SJCRH30 (cell line): ENCODE measurements at regions not wholly inside any gene's neighbourhood (a gene's known extent, or its start where the extent isn't known, plus 50 kb on each side); places are given as distances from the start of the nearest gene placed in this dataset.

Experiments
- DNase-seq, 2 experiments: peaks; one replicate each; pipeline ENCODE4 v3.0.0-alpha.2; 2015 to 2020
- H3K27ac ChIP-seq: fragments of 250-450 bp; sonication (Bioruptor Pico); 2 replicates; pipeline ENCODE4 v1.5.1; 2020; ENCODE audit warnings: mild to moderate bottlenecking, moderate library complexity
- H3K27me3 ChIP-seq: fragments of 250-450 bp; sonication (Bioruptor Pico); 2 replicates; pipeline ENCODE4 v1.5.1; 2020; ENCODE audit warnings: mild to moderate bottlenecking, moderate library complexity
- H3K36me3 ChIP-seq: fragments of 250-450 bp; sonication (Bioruptor Pico); 2 replicates; pipeline ENCODE4 v1.5.1; 2020; ENCODE audit warnings: mild to moderate bottlenecking, moderate library complexity
- H3K4me1 ChIP-seq: fragments of 250-450 bp; sonication (Bioruptor Pico); 2 replicates; pipeline ENCODE4 v1.5.1; 2020; ENCODE audit warnings: mild to moderate bottlenecking, moderate library complexity
- H3K4me3 ChIP-seq: fragments of 250-450 bp; sonication (Bioruptor Pico); 2 replicates; pipeline ENCODE4 v1.5.1; 2020; ENCODE audit warnings: mild to moderate bottlenecking, moderate library complexity
- H3K9me3 ChIP-seq: fragments of 250-450 bp; sonication (Bioruptor Pico); replicated peaks from 2 replicates; pipeline ENCODE4 v1.5.1; 2020; ENCODE audit warnings: mild to moderate bottlenecking, moderate library complexity

DNA sequence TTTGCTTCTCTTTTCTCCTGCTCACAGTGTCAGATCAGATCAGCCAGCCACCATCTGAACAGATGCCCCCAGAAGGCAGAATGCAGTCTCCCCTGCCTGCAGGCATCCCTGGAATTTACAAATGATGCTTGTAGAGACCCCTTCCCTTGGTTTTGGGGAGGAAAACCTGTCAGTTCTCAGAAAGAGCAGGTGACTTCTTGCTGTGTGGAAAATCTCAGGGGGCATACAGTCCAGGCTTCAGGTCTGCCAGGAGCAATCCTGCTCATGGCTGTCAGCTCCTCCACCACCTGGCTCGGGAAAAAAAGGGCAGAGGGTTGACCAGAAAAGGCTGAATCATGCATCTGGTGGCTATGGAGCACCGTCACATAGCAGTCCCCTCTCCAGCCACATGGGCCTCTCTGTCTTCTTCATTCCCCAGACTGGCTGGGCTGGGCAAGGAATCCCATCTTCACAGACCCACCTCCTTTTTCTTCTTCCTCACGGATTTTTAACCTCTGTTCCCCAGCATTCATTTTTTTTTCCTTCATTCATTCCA lies 107.0 kb downstream of the KCNF1 start:
- Histone ChIP-seq H3K9me3 (no peaks in the 10 kb centered on the region), H3K27ac (no peak overlapping the region), H3K36me3 (no peaks in the 10 kb centered on the region), H3K4me1 (no peaks in the 10 kb centered on the region), H3K4me3 (no peak overlapping the region), H3K27me3 (no peaks in the 10 kb centered on the region)
- DNase-seq = no peak

DNA sequence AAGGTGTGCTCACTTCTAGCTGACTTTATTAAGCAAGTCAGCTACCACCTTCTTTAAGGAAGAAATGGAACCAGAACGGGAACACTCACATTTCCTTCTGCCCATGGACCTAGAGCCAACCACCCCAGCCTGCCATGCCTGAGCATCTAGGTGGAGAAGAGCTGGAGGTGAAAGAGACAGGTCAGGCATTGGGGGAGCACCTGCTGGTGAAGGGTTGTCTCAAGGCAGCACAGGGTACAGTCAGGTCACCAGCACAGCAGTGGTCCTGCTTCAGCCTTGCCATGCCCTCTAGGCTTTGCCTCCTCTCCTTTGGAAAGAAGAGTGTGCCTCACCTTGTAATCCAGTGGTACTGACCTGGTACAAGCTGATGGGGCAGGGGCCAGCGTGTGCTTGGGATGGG lies 107.9 kb downstream of the KCNF1 start:
- no peak for DNase-seq
- Histone ChIP-seq H3K4me1 (no peaks in the 10 kb centered on the region), H3K27me3 (no peaks in the 10 kb centered on the region), H3K36me3 (no peaks in the 10 kb centered on the region), H3K4me3 (no peak overlapping the region), H3K27ac (no peak overlapping the region), H3K9me3 (no peaks in the 10 kb centered on the region)

GRCh38 chr2:11022064-11022463 lies 110.3 kb downstream of the KCNF1 start:
- Histone ChIP-seq H3K27me3 (no peaks in the 10 kb centered on the region), H3K9me3 (no peaks in the 10 kb centered on the region), H3K4me1 (no peaks in the 10 kb centered on the region), H3K36me3 (no peaks in the 10 kb centered on the region), H3K4me3 (no peak overlapping the region), H3K27ac (no peak overlapping the region)
- DNase-seq = no peak

DNA sequence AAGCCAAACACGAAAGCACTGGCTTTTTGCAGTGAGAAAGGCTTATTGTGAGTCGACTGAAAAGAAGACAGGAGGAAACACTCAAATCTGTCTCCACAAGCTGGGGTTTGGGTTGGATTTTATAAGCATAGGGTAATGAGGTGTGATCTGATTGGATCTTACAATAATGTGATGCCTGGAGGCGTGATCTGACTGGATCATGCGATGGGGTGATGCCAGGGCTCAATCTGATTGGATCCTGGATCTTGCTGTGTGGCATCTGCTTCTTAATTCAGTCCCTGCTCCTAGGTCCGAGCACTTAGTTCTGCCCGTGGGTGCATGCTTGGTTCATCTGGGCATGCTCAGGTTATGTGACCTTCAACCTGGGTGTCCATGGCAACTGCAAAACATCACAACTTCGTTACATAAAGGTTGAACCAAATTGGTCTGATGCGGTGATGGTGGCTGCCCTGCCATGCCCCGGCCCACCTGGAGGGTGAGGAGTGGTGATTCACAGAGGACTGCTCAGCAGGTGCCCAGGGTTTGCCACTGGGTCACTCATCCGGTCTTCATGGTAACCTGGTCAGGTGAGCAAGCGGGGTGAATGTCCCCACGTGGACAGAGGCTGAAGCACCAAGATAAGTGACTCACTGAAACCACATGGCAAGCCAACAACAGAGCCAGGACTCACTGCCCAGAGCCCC lies 111.0 kb downstream of the KCNF1 start:
- DNase-seq = no peak
- Histone ChIP-seq H3K27me3 (no peaks in the 10 kb centered on the region), H3K9me3 (no peaks in the 10 kb centered on the region), H3K4me1 (no peaks in the 10 kb centered on the region), H3K4me3 (no peak overlapping the region), H3K36me3 (no peaks in the 10 kb centered on the region), H3K27ac (no peak overlapping the region)

DNA sequence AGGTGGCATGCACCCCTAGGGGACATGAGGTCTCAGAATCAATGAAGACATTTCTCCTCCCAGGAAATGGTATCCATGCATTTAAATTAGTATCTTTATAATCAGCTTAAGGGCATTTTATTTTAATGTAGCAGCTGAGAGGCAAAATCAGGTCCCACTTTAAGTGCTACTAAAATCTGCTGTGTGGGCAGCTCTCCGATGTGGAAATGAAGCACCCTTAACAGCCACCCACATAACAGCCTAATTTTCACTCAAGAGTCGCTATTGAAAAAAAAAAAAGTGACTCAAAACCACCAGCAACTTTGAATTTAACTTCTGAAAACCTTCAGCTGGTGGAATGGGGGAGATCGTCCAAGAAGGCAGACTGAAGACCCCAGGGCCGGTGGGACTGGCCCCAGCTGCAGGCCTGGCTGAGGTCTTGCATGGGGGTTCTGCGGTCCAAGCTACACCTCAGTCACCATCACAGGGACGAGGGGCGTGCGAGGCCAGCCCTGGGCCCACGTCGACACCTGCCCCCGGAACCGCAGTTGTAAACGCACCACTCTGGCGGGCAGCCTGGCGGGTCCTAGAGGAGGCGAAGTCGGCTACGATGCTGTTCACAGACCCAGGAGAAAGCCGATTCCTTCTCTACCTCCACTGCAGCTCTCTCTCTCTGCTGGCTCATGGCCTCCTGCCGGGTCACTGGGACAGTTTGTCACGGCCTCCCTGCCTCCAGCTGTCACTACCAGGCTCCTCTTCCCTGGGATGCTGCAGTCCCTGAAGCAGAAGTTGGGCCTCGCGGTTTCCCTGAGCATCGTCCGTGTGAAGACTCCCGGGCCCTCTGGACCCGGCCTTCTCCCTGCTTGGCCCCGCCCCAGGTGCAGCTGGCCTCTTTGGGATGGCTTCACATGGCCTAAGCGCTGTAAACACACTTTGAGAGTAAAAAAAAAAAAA lies 111.9 kb downstream of the KCNF1 start:
- no peaks in the 10 kb centered on the region for H3K27me3 ChIP-seq
- H3K4me3 ChIP-seq = no peak overlapping the region
- H3K36me3 ChIP-seq = no peaks in the 10 kb centered on the region
- H3K9me3 ChIP-seq = no peaks in the 10 kb centered on the region
- DNase-seq = no peak
- H3K4me1 ChIP-seq = no peaks in the 10 kb centered on the region
- no peak overlapping the region for H3K27ac ChIP-seq

GRCh38 chr2:11024259-11024645 lies 112.5 kb downstream of the KCNF1 start:
- no peaks in the 10 kb centered on the region for H3K36me3 ChIP-seq
- H3K27ac ChIP-seq = no peak overlapping the region
- no peaks in the 10 kb centered on the region for H3K27me3 ChIP-seq
- no peak for DNase-seq
- no peaks in the 10 kb centered on the region for H3K9me3 ChIP-seq
- no peaks in the 10 kb centered on the region for H3K4me1 ChIP-seq
- H3K4me3 ChIP-seq = no peak overlapping the region

- Histone ChIP-seq H3K4me1 (no peaks in the 10 kb centered on the region), H3K9me3 (no peaks in the 10 kb centered on the region), H3K27me3 (no peaks in the 10 kb centered on the region), H3K36me3 (no peaks in the 10 kb centered on the region), H3K4me3 (no peak overlapping the region), H3K27ac (no peak overlapping the region)
- no peak for DNase-seq
Measured at GRCh38 chr2:11024687-11025086, 113.0 kb downstream of the KCNF1 start.

DNA sequence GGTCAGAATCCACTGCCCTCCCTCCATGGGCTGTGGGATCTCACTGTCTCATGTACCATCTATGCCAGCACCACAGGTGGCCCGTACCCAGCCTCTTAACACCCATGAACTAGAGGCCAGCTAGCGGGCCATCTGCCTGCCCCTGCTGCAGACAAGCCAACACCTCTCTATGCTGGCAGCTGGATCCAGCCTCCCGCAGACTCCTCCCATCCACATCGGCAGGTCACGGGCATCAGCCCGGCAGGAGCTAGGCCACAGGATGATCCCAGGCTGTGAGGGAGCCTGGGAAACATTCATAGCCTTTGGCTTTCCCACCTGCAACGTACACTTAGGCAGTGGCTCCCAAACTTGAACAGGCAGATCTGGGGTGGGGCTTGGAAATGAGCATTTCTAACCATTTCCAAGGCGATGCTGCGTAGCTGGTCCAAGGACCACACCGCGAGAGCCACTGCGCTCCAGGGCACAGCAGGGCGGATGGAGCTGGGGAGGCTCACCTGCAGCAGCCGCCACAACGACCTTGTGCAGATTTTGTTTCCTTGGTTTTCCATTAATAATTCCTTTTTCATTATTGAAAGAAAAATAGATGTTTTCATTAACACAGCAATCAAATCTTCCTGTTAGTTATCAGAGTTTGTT lies 114.7 kb downstream of the KCNF1 start:
- Histone ChIP-seq H3K4me1 (no peaks in the 10 kb centered on the region), H3K36me3 (no peaks in the 10 kb centered on the region), H3K4me3 (no peak overlapping the region), H3K27ac (no peak overlapping the region), H3K27me3 (no peaks in the 10 kb centered on the region), H3K9me3 (no peaks in the 10 kb centered on the region)
- DNase-seq = no peak

- Histone ChIP-seq H3K4me1 (no peaks in the 10 kb centered on the region), H3K36me3 (no peaks in the 10 kb centered on the region), H3K27ac (no peak overlapping the region), H3K4me3 (no peak overlapping the region), H3K9me3 (no peaks in the 10 kb centered on the region), H3K27me3 (no peaks in the 10 kb centered on the region)
- no peak for DNase-seq
Measured at GRCh38 chr2:11027195-11027594, 115.5 kb downstream of the KCNF1 start.

GRCh38 chr2:11028407-11028916 lies 116.7 kb downstream of the KCNF1 start:
- no peaks in the 10 kb centered on the region for H3K36me3 ChIP-seq
- H3K9me3 ChIP-seq = no peaks in the 10 kb centered on the region
- no peak for DNase-seq
- H3K4me3 ChIP-seq = no peak overlapping the region
- H3K4me1 ChIP-seq = no peaks in the 10 kb centered on the region
- no peak overlapping the region for H3K27ac ChIP-seq
- no peaks in the 10 kb centered on the region for H3K27me3 ChIP-seq

DNA sequence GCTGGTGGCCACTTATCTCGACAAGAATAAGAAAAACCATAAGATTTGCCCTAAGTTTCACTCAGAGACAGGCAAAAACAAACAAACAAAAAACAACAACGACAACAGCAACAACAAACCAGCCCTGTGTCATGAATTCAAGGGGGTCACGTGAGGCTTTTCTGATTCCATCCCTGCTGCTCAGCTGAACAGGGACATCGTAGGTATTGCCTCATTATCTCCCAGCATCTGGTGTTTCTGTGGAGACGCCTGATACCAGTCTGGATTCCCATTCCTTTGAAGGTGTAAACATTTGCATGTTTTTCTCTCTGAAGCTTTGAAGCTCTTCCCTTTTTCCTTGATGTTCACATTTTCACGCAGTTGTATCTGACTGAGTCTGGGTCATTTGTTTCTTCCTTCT lies 117.4 kb downstream of the KCNF1 start:
- H3K9me3 ChIP-seq = no peaks in the 10 kb centered on the region
- no peak overlapping the region for H3K4me3 ChIP-seq
- H3K4me1 ChIP-seq = no peaks in the 10 kb centered on the region
- DNase-seq = no peak
- no peaks in the 10 kb centered on the region for H3K27me3 ChIP-seq
- H3K36me3 ChIP-seq = no peaks in the 10 kb centered on the region
- H3K27ac ChIP-seq = no peak overlapping the region

GRCh38 chr2:11030036-11030435 lies 118.3 kb downstream of the KCNF1 start:
- Histone ChIP-seq H3K27ac (no peak overlapping the region), H3K4me1 (no peaks in the 10 kb centered on the region), H3K27me3 (no peaks in the 10 kb centered on the region), H3K9me3 (no peaks in the 10 kb centered on the region), H3K36me3 (no peaks in the 10 kb centered on the region), H3K4me3 (no peak overlapping the region)
- no peak for DNase-seq

DNA sequence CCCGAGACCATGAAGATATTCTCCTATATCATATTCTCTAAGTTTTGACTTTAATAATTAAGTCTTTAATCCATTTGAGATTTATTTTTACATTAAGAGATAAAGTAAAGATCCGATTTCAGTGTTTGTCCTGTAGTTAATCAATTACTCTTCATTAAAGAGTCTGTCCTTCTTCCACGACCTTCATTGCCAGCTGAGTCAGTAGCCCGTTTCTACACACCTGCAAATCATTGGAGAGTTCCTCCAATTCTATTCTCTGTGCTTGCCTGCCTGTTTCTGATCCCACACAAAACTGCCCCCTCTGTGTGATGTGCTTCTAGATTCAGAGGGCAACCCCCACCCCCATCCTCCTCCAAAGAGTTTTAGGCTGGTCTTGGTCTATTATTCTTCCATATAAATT lies 119.2 kb downstream of the KCNF1 start:
- Histone ChIP-seq H3K27me3 (no peaks in the 10 kb centered on the region), H3K27ac (no peak overlapping the region), H3K9me3 (no peaks in the 10 kb centered on the region; the same call in 1 of the 2 replicates), H3K4me3 (no peak overlapping the region), H3K4me1 (no peaks in the 10 kb centered on the region), H3K36me3 (no peaks in the 10 kb centered on the region)
- no peak for DNase-seq

- Histone ChIP-seq H3K36me3 (no peaks in the 10 kb centered on the region), H3K27me3 (no peaks in the 10 kb centered on the region), H3K4me1 (no peaks in the 10 kb centered on the region), H3K27ac (no peak overlapping the region), H3K4me3 (no peak overlapping the region), H3K9me3 (no peaks in the 10 kb centered on the region; the same call in 1 of the 2 replicates)
- no peak for DNase-seq
Measured at GRCh38 chr2:11031876-11032275, 120.1 kb downstream of the KCNF1 start.

- H3K9me3 ChIP-seq = no peaks in the 10 kb centered on the region; the same call in 1 of the 2 replicates
- no peak for DNase-seq
- H3K4me3 ChIP-seq = no peak overlapping the region
- no peak overlapping the region for H3K27ac ChIP-seq
- no peaks in the 10 kb centered on the region for H3K36me3 ChIP-seq
- no peaks in the 10 kb centered on the region for H3K4me1 ChIP-seq
- no peaks in the 10 kb centered on the region for H3K27me3 ChIP-seq
Measured at GRCh38 chr2:11032396-11032795, 120.7 kb downstream of the KCNF1 start.
